ENCODE measurements at regions not wholly inside any gene's neighbourhood (a gene's known extent, or its start where the extent isn't known, plus 50 kb on each side); places are given as distances from the start of the nearest gene placed in this dataset.
"Not testable (repeated sequence)": the region's sequence is repeated elsewhere in the genome, so short reads cannot be mapped to it uniquely, and the experiment has no call there.

GRCh38 chr7:26987338-26987737, 108.5 kb downstream of the HOXA1 start:
- no peak overlapping the region for H3K27ac ChIP-seq
- TF ChIP-seq ZFX (IDR thresholded peaks at IDR 0.05; ENCODE audit: borderline replicate concordance), result no peak
- TF ChIP-seq, protein P1, sequence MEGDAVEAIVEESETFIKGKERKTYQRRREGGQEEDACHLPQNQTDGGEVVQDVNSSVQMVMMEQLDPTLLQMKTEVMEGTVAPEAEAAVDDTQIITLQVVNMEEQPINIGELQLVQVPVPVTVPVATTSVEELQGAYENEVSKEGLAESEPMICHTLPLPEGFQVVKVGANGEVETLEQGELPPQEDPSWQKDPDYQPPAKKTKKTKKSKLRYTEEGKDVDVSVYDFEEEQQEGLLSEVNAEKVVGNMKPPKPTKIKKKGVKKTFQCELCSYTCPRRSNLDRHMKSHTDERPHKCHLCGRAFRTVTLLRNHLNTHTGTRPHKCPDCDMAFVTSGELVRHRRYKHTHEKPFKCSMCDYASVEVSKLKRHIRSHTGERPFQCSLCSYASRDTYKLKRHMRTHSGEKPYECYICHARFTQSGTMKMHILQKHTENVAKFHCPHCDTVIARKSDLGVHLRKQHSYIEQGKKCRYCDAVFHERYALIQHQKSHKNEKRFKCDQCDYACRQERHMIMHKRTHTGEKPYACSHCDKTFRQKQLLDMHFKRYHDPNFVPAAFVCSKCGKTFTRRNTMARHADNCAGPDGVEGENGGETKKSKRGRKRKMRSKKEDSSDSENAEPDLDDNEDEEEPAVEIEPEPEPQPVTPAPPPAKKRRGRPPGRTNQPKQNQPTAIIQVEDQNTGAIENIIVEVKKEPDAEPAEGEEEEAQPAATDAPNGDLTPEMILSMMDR (IDR thresholded peaks at IDR 0.05), result no peak

- H3K27ac ChIP-seq, result no peak overlapping the region
- TF ChIP-seq ZFX (IDR thresholded peaks at IDR 0.05; ENCODE audit: borderline replicate concordance), result no peak
- TF ChIP-seq, protein P1 (IDR thresholded peaks at IDR 0.05), result no peak
Measured at GRCh38 chr7:26978146-26978545, 113.8 kb upstream of the SKAP2 start.

DNA sequence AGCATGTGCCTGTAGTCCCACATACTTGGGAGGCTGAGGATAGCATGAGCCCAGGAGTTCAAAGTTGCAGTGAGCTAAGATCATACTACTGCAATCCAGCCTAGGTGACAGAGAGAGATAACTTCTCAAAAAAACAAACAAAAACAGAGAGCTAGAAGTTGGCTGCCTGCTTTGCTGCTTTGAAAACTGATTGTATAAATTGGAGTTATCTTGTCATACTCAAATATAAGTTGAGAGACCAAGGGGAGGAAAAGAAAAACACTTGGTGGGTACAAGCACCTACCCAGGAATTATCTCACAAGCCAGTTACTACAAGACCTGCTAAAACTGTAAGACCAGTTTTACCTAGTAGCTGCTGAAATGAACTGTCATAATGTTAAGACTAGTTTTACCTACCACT, 112.5 kb upstream of the SKAP2 start:
- no peak overlapping the region for H3K27ac ChIP-seq
- no peak for TF ChIP-seq ZFX (IDR thresholded peaks at IDR 0.05; ENCODE audit: borderline replicate concordance)
- TF ChIP-seq, protein P1 (IDR thresholded peaks at IDR 0.05), result no peak

DNA sequence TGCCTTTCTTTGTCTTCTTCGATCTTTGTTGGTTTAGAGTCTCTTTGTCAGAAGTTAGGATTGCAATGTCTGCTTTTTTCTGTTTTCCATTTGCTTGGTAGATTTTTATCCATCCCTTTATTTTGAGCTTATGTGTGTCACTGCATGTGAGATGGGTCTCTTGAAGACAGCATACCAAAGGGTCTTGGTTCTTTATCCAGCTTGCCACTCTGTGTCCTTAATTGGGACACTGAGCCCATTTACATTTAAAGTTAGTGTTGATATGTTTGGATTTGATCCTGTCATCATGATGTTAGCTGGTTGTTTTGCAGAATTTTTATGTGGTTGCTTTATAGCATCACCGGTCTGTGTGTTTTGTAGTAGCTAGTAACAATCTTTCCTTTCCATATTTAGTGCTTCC, 107.5 kb upstream of the SKAP2 start:
- not testable (repeated sequence) for H3K27ac ChIP-seq

DNA sequence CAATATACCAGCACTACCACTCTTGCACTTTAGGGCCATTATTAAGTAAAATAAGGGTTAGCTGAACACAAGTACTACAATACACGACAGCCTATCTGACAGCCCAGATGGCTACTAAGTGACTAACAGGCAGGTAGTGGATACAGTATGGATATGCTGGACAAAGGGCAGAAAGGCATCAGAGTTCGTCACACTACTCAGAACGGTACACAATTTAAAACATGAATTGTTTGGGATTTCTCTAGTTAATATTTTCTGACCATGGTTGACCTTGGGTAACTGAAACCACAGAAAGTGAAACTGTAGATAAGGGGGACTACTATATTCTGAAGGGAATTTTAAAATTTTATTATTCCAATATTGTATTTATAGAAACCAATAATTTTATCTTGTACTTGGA, 101.3 kb upstream of the SKAP2 start:
- H3K27ac ChIP-seq, result no peak overlapping the region

GRCh38 chr7:26964156-26964808, 99.9 kb upstream of the SKAP2 start:
- H3K27ac ChIP-seq, result no peak overlapping the region
- TF ChIP-seq ZFX (IDR thresholded peaks at IDR 0.05; ENCODE audit: borderline replicate concordance), result no peak
- TF ChIP-seq, protein P1 (IDR thresholded peaks at IDR 0.05), result no peak

More for the DNA sequence above, 101.3 kb upstream of the SKAP2 start:
- no peak for TF ChIP-seq ZFX (IDR thresholded peaks at IDR 0.05; ENCODE audit: borderline replicate concordance)
- TF ChIP-seq, protein P1 (IDR thresholded peaks at IDR 0.05), result no peak

DNA sequence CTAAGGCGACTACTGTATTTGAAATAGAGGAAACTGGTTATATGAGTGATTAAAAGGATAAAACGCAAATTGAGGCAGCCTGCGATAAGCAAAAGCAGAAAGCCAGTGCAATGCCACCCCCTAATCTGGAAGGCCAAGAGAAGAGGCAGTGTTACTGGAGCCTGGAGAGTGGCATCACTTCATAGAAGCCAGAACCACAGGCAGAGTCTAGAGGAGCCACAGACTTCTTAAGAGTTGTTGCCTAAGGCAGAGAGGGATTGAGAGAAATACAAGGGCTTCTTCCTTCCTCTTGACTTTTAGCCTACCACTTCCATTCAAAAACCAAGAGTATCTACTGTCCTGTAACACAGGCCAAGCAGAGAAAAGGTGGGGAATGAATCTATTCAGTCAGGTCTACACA, 94.9 kb upstream of the SKAP2 start:
- TF ChIP-seq, protein P1 (IDR thresholded peaks at IDR 0.05), result no peak
- TF ChIP-seq ZFX (IDR thresholded peaks at IDR 0.05; ENCODE audit: borderline replicate concordance), result no peak
- no peak overlapping the region for H3K27ac ChIP-seq

DNA sequence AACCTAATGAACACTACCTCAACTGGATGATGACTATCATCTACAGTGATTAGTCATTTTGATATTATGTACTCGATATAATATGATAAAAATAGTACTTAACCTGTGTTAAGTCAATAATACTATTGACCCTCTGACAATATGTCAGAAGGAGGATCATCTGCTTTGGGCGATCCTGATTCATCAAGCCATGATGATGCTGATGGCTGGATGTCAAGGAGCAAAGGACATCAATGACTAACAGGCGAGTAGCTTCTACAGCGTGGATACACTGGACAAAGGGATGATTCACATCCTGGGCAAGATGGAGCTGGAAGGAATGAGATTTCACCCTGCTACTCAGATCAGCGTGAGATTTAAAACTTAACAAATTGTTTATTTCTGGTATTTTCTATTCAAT, 94.4 kb upstream of the SKAP2 start:
- TF ChIP-seq ZFX (IDR thresholded peaks at IDR 0.05; ENCODE audit: borderline replicate concordance), result no peak
- TF ChIP-seq, protein P1 (IDR thresholded peaks at IDR 0.05), result no peak
- no peak overlapping the region for H3K27ac ChIP-seq

Data from 22Rv1 (cell line).